ENCODE measurements at regions not wholly inside any gene's neighbourhood (a gene's known extent, or its start where the extent isn't known, plus 50 kb on each side); places are given as distances from the start of the nearest gene placed in this dataset.

DNA sequence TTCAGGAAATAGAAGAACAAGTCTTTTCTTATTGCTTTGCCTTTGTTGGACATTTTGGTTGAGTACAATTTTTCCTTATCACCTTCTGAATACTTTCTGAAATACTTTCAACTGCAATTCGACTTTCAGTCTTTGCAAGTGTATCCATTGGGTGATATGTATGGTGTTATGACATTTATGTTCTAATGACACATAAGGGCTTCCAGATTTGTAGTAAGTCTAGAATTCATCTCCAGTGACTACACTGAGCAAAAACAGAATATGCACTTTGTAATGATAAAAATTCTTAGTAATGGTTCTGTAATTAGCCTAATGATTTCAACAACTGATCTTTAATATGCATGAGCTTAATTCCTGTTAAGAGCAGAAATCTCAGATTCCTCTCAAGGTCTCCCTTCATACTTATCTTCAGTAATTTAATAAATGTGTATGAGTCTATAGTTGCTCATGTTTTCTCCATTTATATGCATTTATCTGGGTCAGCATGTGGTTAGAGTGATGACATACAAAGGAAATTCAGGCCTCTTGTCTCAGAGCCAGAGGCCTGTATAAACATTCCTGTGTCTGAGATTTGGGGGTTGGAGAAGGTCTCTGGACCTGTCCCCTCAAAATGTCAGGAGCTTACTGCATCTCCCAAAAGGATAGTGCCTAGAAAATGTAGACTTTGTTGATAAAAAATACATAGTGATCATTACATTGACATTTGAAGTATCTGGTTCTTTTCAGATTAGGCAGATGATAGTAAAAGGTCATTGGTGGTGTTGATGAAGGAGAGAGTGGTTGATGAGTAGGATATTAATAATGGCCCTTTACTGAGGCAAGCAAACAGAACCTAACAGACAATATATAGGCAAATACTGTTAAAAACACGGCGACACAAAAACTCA lies 114.9 kb downstream of the QPCT start:
- Mint-ChIP-seq H3K9me3 (peaks cover 15% of the 10 kb centered on the region), H3K4me3 (no peak overlapping the region), H3K27ac (no peak overlapping the region), H3K27me3 (peaks cover 12% of the 10 kb centered on the region), H3K36me3 (ENCODE audit: low read depth) (no peaks in the 10 kb centered on the region), H3K4me1 (peaks cover 13% of the 10 kb centered on the region)
- no peak for DNase-seq
- intact Hi-C loops (cut with micrococcal nuclease): no loop called here

DNA sequence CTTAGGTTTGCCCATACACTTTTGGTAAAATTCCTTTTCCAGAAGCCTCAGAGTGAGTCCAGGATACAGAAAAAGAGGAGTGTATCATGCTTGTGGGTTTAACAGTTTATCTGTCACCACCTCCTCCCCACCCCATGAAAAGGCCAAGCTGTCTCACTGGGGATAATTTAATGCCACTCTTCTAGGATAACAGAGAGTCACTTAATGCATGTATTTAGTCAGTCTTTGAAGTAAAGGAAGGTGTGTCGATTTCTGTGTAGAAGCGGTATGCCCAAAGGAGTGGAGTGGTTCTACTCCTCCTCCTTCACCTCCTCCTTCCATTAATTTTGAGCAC lies 116.4 kb downstream of the QPCT start:
- no peak overlapping the region for H3K4me3 Mint-ChIP-seq
- no peaks in the 10 kb centered on the region for H3K36me3 Mint-ChIP-seq (ENCODE audit: low read depth)
- H3K4me1 Mint-ChIP-seq: peaks cover 13% of the 10 kb centered on the region
- peaks cover 15% of the 10 kb centered on the region for H3K9me3 Mint-ChIP-seq
- H3K27ac Mint-ChIP-seq: no peak overlapping the region
- no peak for DNase-seq
- intact Hi-C loops (cut with micrococcal nuclease): no loop called here
- H3K27me3 Mint-ChIP-seq: peaks cover 20% of the 10 kb centered on the region

GRCh38 chr2:37464067-37464466 lies 119.6 kb downstream of the QPCT start:
- Mint-ChIP-seq H3K27ac (no peak overlapping the region), H3K36me3 (ENCODE audit: low read depth) (no peaks in the 10 kb centered on the region), H3K27me3 (peaks cover 26% of the 10 kb centered on the region), H3K4me3 (no peak overlapping the region), H3K9me3 (peaks cover 12% of the 10 kb centered on the region), H3K4me1 (peaks cover 3% of the 10 kb centered on the region)
- intact Hi-C loops (cut with micrococcal nuclease): no loop called here
- no peak for DNase-seq

DNA sequence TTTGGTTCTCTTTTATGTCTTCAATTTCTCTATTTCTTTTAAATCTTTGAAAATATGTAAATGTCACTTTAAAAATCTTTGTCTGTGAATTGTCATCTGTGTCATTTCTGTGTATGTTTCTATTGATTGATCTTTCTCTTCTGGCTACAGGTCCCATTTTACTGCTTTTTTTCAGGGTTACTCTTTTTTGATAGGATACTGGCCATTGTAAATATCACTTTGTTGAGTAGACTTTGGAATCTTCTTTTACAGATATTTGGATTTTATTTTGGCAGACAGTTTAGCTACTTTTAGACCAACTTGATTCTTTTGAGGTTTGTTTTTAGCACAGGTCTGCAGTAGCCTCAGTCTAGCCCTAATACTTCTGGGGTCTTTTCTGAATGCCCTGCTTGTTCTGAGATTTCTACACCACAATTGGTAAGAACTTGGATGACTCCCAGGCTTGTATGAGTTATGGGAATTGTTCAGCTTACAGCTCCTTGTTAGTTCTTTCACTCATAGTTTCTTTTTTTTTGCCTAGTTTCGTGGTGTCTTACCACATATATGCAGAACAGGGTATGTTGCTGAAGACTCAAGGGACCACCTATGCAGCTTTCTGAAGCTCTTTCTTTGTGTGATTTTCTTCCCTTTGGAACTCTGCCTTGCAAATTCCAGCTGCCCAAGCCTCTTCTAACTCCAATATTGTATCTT lies 122.2 kb downstream of the QPCT start:
- Mint-ChIP-seq H3K4me3 (no peak overlapping the region), H3K36me3 (ENCODE audit: low read depth) (no peaks in the 10 kb centered on the region), H3K9me3 (peaks cover 12% of the 10 kb centered on the region), H3K4me1 (no peaks in the 10 kb centered on the region), H3K27me3 (peaks cover 29% of the 10 kb centered on the region), H3K27ac (no peak overlapping the region)
- intact Hi-C loops (cut with micrococcal nuclease): no loop called here
- DNase-seq: no peak

DNA sequence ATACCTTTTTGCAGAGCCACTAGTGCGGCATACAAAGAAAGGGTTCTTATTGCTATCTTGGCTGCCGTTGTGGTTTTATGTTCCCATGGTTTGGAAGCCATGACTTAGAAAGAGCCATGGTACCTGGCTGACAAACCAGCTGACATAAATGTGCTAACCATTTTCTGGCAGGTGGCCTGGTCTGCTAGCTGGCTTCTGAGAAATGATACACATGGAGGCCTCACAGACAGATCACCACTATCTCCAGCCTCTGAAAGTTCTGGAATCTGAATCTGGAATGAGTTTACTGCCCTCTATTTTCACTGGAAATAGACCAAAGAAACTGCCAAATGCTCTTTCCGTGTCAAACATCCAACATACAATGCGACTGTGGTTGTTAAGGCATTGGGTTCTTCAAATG lies 123.7 kb downstream of the QPCT start:
- intact Hi-C loops (cut with micrococcal nuclease): no loop called here
- Mint-ChIP-seq H3K36me3 (ENCODE audit: low read depth) (no peaks in the 10 kb centered on the region), H3K27me3 (peaks cover 27% of the 10 kb centered on the region), H3K27ac (no peak overlapping the region), H3K9me3 (peaks cover 12% of the 10 kb centered on the region), H3K4me3 (no peak overlapping the region), H3K4me1 (no peaks in the 10 kb centered on the region)
- DNase-seq: no peak

DNA sequence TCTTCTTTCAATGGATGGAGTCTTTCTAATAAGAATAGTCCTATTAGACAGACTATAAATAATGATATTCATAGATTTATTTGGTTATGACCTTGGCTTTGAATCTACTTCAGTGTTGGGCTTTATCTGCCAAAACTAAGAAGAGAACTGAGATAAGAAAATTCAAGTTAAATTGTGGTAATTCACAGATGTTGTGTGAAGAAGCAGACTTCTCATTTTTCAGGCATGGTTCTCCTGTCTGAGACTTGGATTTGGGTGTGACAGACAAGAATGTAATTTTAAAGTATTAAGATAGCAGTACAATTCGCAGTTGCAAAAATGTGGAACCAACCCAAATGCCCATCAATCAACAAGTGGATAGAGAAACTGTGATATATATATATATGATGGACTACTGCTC lies 124.7 kb downstream of the QPCT start:
- H3K4me3 Mint-ChIP-seq: no peak overlapping the region
- intact Hi-C loops (cut with micrococcal nuclease): no loop called here
- peaks cover 20% of the 10 kb centered on the region for H3K27me3 Mint-ChIP-seq
- no peak for DNase-seq
- no peaks in the 10 kb centered on the region for H3K36me3 Mint-ChIP-seq (ENCODE audit: low read depth)
- H3K27ac Mint-ChIP-seq: no peak overlapping the region
- H3K4me1 Mint-ChIP-seq: no peaks in the 10 kb centered on the region
- H3K9me3 Mint-ChIP-seq: peaks cover 6% of the 10 kb centered on the region

DNA sequence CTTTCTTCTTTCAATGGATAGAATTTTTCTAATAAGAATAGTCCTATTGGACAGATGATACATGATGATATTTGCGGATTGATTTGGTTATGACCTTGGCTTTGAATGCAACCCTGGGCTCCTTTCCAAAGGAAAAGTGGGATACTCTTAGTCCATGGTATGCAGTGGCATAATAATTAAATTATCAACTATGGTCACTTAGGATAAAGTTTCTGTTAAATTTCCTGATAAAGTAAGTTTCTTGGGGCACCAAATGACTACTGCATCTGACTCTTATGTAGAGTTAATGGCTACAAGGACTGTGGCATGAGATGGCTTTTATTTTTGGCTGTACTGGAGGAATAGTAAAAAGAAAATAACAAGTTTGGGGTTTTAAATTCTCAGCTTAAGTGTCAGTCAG lies 126.7 kb downstream of the QPCT start:
- Mint-ChIP-seq H3K36me3 (ENCODE audit: low read depth) (no peaks in the 10 kb centered on the region), H3K27ac (no peak overlapping the region), H3K9me3 (peaks cover 4% of the 10 kb centered on the region), H3K27me3 (peaks cover 11% of the 10 kb centered on the region), H3K4me1 (no peaks in the 10 kb centered on the region), H3K4me3 (no peak overlapping the region)
- intact Hi-C loops (cut with micrococcal nuclease): no loop called here
- DNase-seq: no peak

GRCh38 chr2:37471994-37472393 lies 127.6 kb downstream of the QPCT start:
- Mint-ChIP-seq H3K9me3 (no peaks in the 10 kb centered on the region), H3K27ac (no peak overlapping the region), H3K4me1 (no peaks in the 10 kb centered on the region), H3K27me3 (peaks cover 6% of the 10 kb centered on the region), H3K4me3 (no peak overlapping the region), H3K36me3 (ENCODE audit: low read depth) (no peaks in the 10 kb centered on the region)
- intact Hi-C loops (cut with micrococcal nuclease): no loop called here
- DNase-seq: no peak

DNA sequence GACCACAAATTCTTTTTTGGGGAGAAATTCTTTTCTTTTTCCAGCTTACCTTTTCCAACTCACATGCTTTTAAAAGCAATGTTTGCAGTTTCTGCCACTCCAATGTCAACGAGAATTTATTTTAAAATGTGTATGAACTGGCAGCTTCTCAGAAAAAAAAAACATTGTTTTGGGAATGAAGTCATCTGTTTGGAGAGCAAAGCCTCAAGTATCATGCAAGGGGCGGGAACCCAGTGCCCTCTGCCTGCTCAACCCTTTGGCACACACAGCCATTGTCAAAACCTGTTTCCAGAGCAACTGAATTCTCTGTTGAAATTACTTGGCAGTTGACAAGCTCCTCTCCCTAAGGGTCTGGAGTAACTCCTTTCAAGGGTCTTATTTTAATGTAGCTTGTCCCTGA lies 128.5 kb downstream of the QPCT start:
- H3K36me3 Mint-ChIP-seq (ENCODE audit: low read depth): no peaks in the 10 kb centered on the region
- peaks cover 6% of the 10 kb centered on the region for H3K27me3 Mint-ChIP-seq
- no peak overlapping the region for H3K4me3 Mint-ChIP-seq
- DNase-seq: no peak
- intact Hi-C loops (cut with micrococcal nuclease): no loop called here
- H3K9me3 Mint-ChIP-seq: no peaks in the 10 kb centered on the region
- no peak overlapping the region for H3K27ac Mint-ChIP-seq
- H3K4me1 Mint-ChIP-seq: no peaks in the 10 kb centered on the region

GRCh38 chr2:37476411-37476810 lies 132.0 kb downstream of the QPCT start:
- Mint-ChIP-seq H3K27ac (no peak overlapping the region), H3K36me3 (ENCODE audit: low read depth) (no peaks in the 10 kb centered on the region), H3K4me3 (no peak overlapping the region), H3K27me3 (peaks cover 3% of the 10 kb centered on the region), H3K9me3 (peaks cover 4% of the 10 kb centered on the region), H3K4me1 (no peaks in the 10 kb centered on the region)
- no peak for DNase-seq
- intact Hi-C loops (cut with micrococcal nuclease): no loop called here

DNA sequence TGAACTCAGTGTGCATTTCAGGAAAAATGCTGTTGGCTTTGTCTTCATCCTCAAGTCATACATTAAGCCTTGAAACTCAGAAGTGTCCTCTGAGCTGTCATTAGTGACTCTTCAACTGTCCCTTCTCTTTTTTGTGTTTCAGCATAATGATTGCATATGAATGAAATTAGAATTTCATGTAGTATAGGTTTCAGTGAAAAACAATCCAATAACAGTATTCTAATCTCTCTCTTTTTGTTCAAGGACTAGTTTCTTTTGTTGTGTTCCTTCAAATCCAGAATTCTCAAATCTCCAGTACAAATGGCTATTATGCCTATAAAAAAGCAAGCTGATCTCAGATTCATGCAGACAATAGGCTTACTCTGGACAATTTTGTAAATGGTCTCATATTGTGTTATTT lies 133.5 kb downstream of the QPCT start:
- H3K27ac Mint-ChIP-seq: no peak overlapping the region
- no peak overlapping the region for H3K4me3 Mint-ChIP-seq
- DNase-seq: no peak
- no peaks in the 10 kb centered on the region for H3K36me3 Mint-ChIP-seq (ENCODE audit: low read depth)
- intact Hi-C loops (cut with micrococcal nuclease): no loop called here
- peaks cover 4% of the 10 kb centered on the region for H3K9me3 Mint-ChIP-seq
- no peaks in the 10 kb centered on the region for H3K4me1 Mint-ChIP-seq
- H3K27me3 Mint-ChIP-seq: peaks cover 2% of the 10 kb centered on the region

- Mint-ChIP-seq H3K27me3 (peaks cover 6% of the 10 kb centered on the region), H3K4me3 (no peak overlapping the region), H3K9me3 (peaks cover 4% of the 10 kb centered on the region), H3K4me1 (no peaks in the 10 kb centered on the region), H3K27ac (no peak overlapping the region), H3K36me3 (ENCODE audit: low read depth) (no peaks in the 10 kb centered on the region)
- no peak for DNase-seq
- intact Hi-C loops (cut with micrococcal nuclease): no loop called here
Measured at GRCh38 chr2:37481244-37481643, 136.8 kb downstream of the QPCT start.

- H3K4me3 Mint-ChIP-seq: no peak overlapping the region
- H3K9me3 Mint-ChIP-seq: peaks cover 5% of the 10 kb centered on the region
- H3K4me1 Mint-ChIP-seq: no peaks in the 10 kb centered on the region
- no peaks in the 10 kb centered on the region for H3K36me3 Mint-ChIP-seq (ENCODE audit: low read depth)
- peaks cover 20% of the 10 kb centered on the region for H3K27me3 Mint-ChIP-seq
- intact Hi-C loops (cut with micrococcal nuclease): no loop called here
- H3K27ac Mint-ChIP-seq: no peak overlapping the region
- no peak for DNase-seq
Measured at GRCh38 chr2:37489041-37489456, 144.6 kb downstream of the QPCT start.

- no peaks in the 10 kb centered on the region for H3K4me1 Mint-ChIP-seq
- no peak overlapping the region for H3K4me3 Mint-ChIP-seq
- no peaks in the 10 kb centered on the region for H3K36me3 Mint-ChIP-seq (ENCODE audit: low read depth)
- H3K27ac Mint-ChIP-seq: no peak overlapping the region
- intact Hi-C loops (cut with micrococcal nuclease): no loop called here
- H3K27me3 Mint-ChIP-seq: peaks cover 18% of the 10 kb centered on the region
- H3K9me3 Mint-ChIP-seq: peaks cover 5% of the 10 kb centered on the region
- no peak for DNase-seq
Measured at GRCh38 chr2:37489536-37489935, 145.1 kb downstream of the QPCT start.

Measured in activated CD4-positive, alpha-beta T cell treated with anti-CD3 and anti-CD28 coated beads, Interleukin-2, amount 10 ng/mL, durations not matched to agents 24 days and 14 days (primary cell).